Upper lobe of right lung (tissue), 1 donor: ENCODE measurements at regions not wholly inside any gene's neighbourhood (a gene's known extent, or its start where the extent isn't known, plus 50 kb on each side); places are given as distances from the start of the nearest gene placed in this dataset.

ENCODE experiments used
- ATAC-seq: fragments of 200-7000 bp; cut with Tn5 transposase; one replicate; pipeline ENCODE4 v1.9.1; 2020; ENCODE audit warnings: mild to moderate bottlenecking, moderate library complexity
- DNase-seq: peaks from one replicate; pipeline ENCODE4 v3.0.0-alpha.2; 2020
- H3K27ac ChIP-seq: fragments of 200-600 bp; one replicate; pipeline ENCODE4 v1.8.0; 2022
- H3K27me3 ChIP-seq: fragments of 200-600 bp; one replicate; pipeline ENCODE4 v1.8.0; 2022; ENCODE audit warnings: mild to moderate bottlenecking
- H3K36me3 ChIP-seq: fragments of 200-600 bp; one replicate; pipeline ENCODE4 v1.8.0; 2022
- H3K4me1 ChIP-seq: fragments of 200-600 bp; one replicate; pipeline ENCODE4 v1.8.0; 2022
- H3K4me3 ChIP-seq: fragments of 200-600 bp; one replicate; pipeline ENCODE4 v1.8.0; 2022; ENCODE audit warnings: mild to moderate bottlenecking
- H3K9me3 ChIP-seq: fragments of 200-600 bp; one replicate; pipeline ENCODE4 v1.8.0; 2022
- CTCF ChIP-seq: fragments of 200-600 bp; IDR thresholded peaks from one replicate; pipeline ENCODE4 v1.8.0; 2022; ENCODE audit warnings: antibody characterized with exemption
- intact Hi-C: fragments of 100-400 bp; cut with DNase I; formaldehyde crosslinking; loops from one replicate; pipeline ENCODE4 v1.11.0; 2022
- donor health status: DM: no; HTN: yes; CAD: no; lungs with severe emphysema.

DNA sequence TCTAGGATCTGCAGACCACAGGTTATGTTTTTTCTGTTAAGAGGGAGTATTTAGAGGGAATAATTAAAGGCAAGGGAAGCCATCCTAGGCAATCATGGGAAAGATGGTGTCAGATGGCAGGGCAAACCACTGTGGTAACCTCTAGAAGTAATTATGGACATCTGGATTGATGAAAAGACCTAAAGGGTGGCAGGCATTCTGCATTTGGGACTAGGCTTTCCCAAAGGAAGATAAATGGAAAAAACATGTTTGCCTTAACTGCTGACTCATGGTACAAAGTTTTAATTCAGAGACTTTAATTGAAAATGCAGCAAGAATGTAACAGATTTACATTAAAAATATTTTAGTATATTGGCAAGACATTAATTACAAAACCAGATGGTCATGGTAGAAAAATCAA is 88.1 kb downstream of the TMEM30B start:
- H3K27me3 ChIP-seq: peaks cover 4% of the 10 kb centered on the region
- no peak for TF ChIP-seq CTCF
- H3K4me1 ChIP-seq: peaks cover 5% of the 10 kb centered on the region
- H3K9me3 ChIP-seq: no peaks in the 10 kb centered on the region
- no peaks in the 10 kb centered on the region for H3K36me3 ChIP-seq
- no peak for ATAC-seq
- no peak for DNase-seq
- intact Hi-C loops: no loop called here
- H3K27ac ChIP-seq: no peak overlapping the region
- no peak overlapping the region for H3K4me3 ChIP-seq

- intact Hi-C loops: no loop called here
- no peak for ATAC-seq
- H3K27me3 ChIP-seq: peaks cover 4% of the 10 kb centered on the region
- no peak for DNase-seq
- H3K9me3 ChIP-seq: no peaks in the 10 kb centered on the region
- TF ChIP-seq CTCF: no peak
- no peak overlapping the region for H3K4me3 ChIP-seq
- H3K27ac ChIP-seq: no peak overlapping the region
- H3K36me3 ChIP-seq: no peaks in the 10 kb centered on the region
- peaks cover 5% of the 10 kb centered on the region for H3K4me1 ChIP-seq
These were observed 89.4 kb downstream of the TMEM30B start for GRCh38 chr14:61191733-61192132.

DNA sequence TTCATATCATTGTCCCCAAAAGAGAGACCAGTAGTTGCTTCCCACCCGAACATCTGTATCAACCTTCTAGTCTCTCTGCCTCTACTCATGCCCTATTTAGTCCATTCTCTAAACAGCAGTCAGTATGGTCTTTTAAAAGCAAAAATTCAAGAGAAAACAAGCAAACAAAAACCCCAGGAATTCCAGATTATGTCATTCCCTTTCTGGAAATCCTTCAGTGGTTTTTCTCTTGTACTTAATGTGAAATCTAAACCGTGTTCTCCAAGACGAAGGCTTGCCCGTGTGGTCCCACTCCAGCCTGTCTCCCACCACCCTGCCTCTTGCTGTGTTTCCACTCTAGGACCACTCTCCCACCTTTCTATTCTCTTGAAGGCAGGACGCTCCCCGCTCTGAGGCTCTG is 90.8 kb downstream of the TMEM30B start:
- Histone ChIP-seq H3K27ac (no peak overlapping the region), H3K27me3 (peaks cover 4% of the 10 kb centered on the region), H3K4me3 (no peak overlapping the region), H3K9me3 (no peaks in the 10 kb centered on the region), H3K4me1 (peaks cover 5% of the 10 kb centered on the region), H3K36me3 (no peaks in the 10 kb centered on the region)
- DNase-seq (no peak), ATAC-seq (no peak)
- TF ChIP-seq CTCF: no peak
- intact Hi-C loops: no loop called here

GRCh38 chr14:61188978-61189808 is 91.9 kb downstream of the TMEM30B start:
- Histone ChIP-seq H3K9me3 (no peaks in the 10 kb centered on the region), H3K4me3 (peak overlapping the region; percentile 43), H3K27ac (no peak overlapping the region), H3K4me1 (peaks cover 5% of the 10 kb centered on the region), H3K27me3 (peaks cover 4% of the 10 kb centered on the region), H3K36me3 (no peaks in the 10 kb centered on the region)
- intact Hi-C loops: no loop called here
- ATAC-seq (peak; percentile 88), DNase-seq (peak; percentile 79)
- peak; percentile 57 for TF ChIP-seq CTCF

GRCh38 chr14:61188196-61188595 is 92.9 kb downstream of the TMEM30B start:
- ATAC-seq (peak; percentile 60), DNase-seq (no peak)
- Histone ChIP-seq H3K27ac (no peak overlapping the region), H3K4me1 (peaks cover 5% of the 10 kb centered on the region), H3K9me3 (no peaks in the 10 kb centered on the region), H3K4me3 (no peak overlapping the region), H3K27me3 (peaks cover 4% of the 10 kb centered on the region), H3K36me3 (no peaks in the 10 kb centered on the region)
- TF ChIP-seq CTCF: no peak
- intact Hi-C loops: no loop called here
